ENCODE measurements at regions not wholly inside any gene's neighbourhood (a gene's known extent, or its start where the extent isn't known, plus 50 kb on each side); places are given as distances from the start of the nearest gene placed in this dataset.

- no peak overlapping the region for H3K27ac ChIP-seq
- TF ChIP-seq POLR2AphosphoS5 (IDR thresholded peaks at IDR 0.05) (no peak), POLR2A (IDR thresholded peaks at IDR 0.05) (no peak), CTCF (IDR thresholded peaks at IDR 0.05) (no peak)
- no peaks in the 10 kb centered on the region for H3K9me3 ChIP-seq
- DNase-seq (ENCODE audit: low spot score in 2 of 2): no peak
- no peaks in the 10 kb centered on the region for H3K4me1 ChIP-seq
- no peaks in the 10 kb centered on the region for H3K36me3 ChIP-seq
- no peaks in the 10 kb centered on the region for H3K27me3 ChIP-seq
- no peak overlapping the region for H3K4me3 ChIP-seq
- intact Hi-C loops (cut with DNase I; ENCODE audit: low total_unique reads): no loop called here
Observed at GRCh38 chr18:39801848-39802247, 2153.2 kb upstream of the PIK3C3 start.

GRCh38 chr18:39801010-39801409, 2154.0 kb upstream of the PIK3C3 start:
- TF ChIP-seq CTCF (IDR thresholded peaks at IDR 0.05) (no peak), POLR2AphosphoS5 (IDR thresholded peaks at IDR 0.05) (no peak), POLR2A (IDR thresholded peaks at IDR 0.05) (no peak)
- intact Hi-C loops (cut with DNase I; ENCODE audit: low total_unique reads): no loop called here
- Histone ChIP-seq H3K36me3 (no peaks in the 10 kb centered on the region), H3K9me3 (no peaks in the 10 kb centered on the region), H3K27ac (no peak overlapping the region), H3K4me3 (no peak overlapping the region), H3K4me1 (no peaks in the 10 kb centered on the region), H3K27me3 (no peaks in the 10 kb centered on the region)
- DNase-seq (ENCODE audit: low spot score in 2 of 2): no peak

GRCh38 chr18:39799006-39799405, 2156.0 kb upstream of the PIK3C3 start:
- Histone ChIP-seq H3K9me3 (no peaks in the 10 kb centered on the region), H3K27ac (no peak overlapping the region), H3K27me3 (no peaks in the 10 kb centered on the region), H3K4me3 (peak overlapping the region in 2 of 3 donors; percentile 49 to 67), H3K4me1 (no peaks in the 10 kb centered on the region), H3K36me3 (no peaks in the 10 kb centered on the region)
- intact Hi-C loops (cut with DNase I; ENCODE audit: low total_unique reads): no loop called here
- TF ChIP-seq POLR2AphosphoS5 (IDR thresholded peaks at IDR 0.05): no peak
- no peak for TF ChIP-seq CTCF (IDR thresholded peaks at IDR 0.05)
- TF ChIP-seq POLR2A (IDR thresholded peaks at IDR 0.05): no peak
- DNase-seq (ENCODE audit: low spot score in 2 of 2): peak in 1 of 2 donors; percentile 24

- no peak overlapping the region for H3K27ac ChIP-seq
- H3K9me3 ChIP-seq: no peaks in the 10 kb centered on the region
- no peak for DNase-seq (ENCODE audit: low spot score in 2 of 2)
- H3K4me3 ChIP-seq: no peak overlapping the region
- H3K36me3 ChIP-seq: no peaks in the 10 kb centered on the region
- TF ChIP-seq POLR2AphosphoS5 (IDR thresholded peaks at IDR 0.05) (no peak), POLR2A (IDR thresholded peaks at IDR 0.05) (no peak), CTCF (IDR thresholded peaks at IDR 0.05) (no peak)
- no peaks in the 10 kb centered on the region for H3K4me1 ChIP-seq
- no peaks in the 10 kb centered on the region for H3K27me3 ChIP-seq
- intact Hi-C loops (cut with DNase I; ENCODE audit: low total_unique reads): no loop called here
Observed at GRCh38 chr18:39796393-39796792, 2158.6 kb upstream of the PIK3C3 start.

- no peaks in the 10 kb centered on the region for H3K4me1 ChIP-seq
- no peak overlapping the region for H3K27ac ChIP-seq
- no peak for DNase-seq (ENCODE audit: low spot score in 2 of 2)
- no peaks in the 10 kb centered on the region for H3K36me3 ChIP-seq
- no peaks in the 10 kb centered on the region for H3K9me3 ChIP-seq
- H3K27me3 ChIP-seq: no peaks in the 10 kb centered on the region
- no peak overlapping the region for H3K4me3 ChIP-seq
- TF ChIP-seq CTCF (IDR thresholded peaks at IDR 0.05): no peak
- TF ChIP-seq POLR2AphosphoS5 (IDR thresholded peaks at IDR 0.05): no peak
- no peak for TF ChIP-seq POLR2A (IDR thresholded peaks at IDR 0.05)
- intact Hi-C loops (cut with DNase I; ENCODE audit: low total_unique reads): no loop called here
Observed at GRCh38 chr18:39795350-39795749, 2159.7 kb upstream of the PIK3C3 start.
